HG03064 (cell line): ENCODE measurements at regions not wholly inside any gene's neighbourhood (a gene's known extent, or its start where the extent isn't known, plus 50 kb on each side); places are given as distances from the start of the nearest gene placed in this dataset.

ENCODE experiments used
- ATAC-seq: cut with Tn5 transposase; IDR thresholded peaks from one replicate; pipeline ENCODE4 v1.9.1; 2021; ENCODE audit warnings: low read depth; ENCODE audit not compliant: unreplicated experiment

DNA sequence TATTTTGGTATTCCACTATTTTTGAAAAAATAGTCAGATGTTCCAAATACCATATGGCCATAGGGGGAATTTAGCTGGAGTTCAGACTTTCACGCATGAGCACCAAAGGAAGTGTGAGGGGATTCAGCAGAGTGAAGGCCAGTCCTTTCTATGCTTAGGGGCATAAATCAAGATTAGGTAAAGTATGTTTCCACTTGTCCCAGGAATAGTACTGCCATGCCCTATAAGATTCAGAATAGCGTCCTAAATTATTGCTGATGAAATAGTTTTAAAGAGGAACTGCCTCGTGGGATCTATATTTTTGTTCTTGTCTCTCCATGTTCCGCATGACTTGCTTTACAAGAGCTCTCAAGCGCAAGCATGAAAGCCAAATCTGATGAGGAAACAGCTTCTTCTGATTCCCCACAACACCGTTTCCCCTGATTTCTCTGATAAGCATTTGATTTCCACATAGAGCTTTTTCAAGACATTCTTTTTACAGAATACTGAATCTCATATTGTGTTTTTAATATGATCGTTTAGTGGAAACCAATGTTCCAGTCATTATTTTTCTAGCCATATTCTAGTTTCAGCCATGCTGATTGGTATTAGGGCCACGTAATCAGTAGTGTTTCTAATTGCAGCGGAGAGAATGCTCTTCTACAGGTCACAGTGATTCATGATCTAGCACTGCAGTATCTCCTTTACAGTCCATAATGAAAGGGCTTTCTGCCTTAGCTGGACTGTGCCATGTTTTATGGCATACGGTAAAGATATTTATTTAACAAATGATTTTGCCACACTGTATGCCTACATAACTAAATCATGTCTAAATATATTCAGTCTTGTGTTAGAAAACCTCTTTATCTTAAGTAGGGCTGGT, 492.3 kb downstream of the CENPC start:
- no peak for ATAC-seq

- ATAC-seq = no peak
These were observed 494.1 kb downstream of the CENPC start for GRCh38 chr4:67051000-67051789.

DNA sequence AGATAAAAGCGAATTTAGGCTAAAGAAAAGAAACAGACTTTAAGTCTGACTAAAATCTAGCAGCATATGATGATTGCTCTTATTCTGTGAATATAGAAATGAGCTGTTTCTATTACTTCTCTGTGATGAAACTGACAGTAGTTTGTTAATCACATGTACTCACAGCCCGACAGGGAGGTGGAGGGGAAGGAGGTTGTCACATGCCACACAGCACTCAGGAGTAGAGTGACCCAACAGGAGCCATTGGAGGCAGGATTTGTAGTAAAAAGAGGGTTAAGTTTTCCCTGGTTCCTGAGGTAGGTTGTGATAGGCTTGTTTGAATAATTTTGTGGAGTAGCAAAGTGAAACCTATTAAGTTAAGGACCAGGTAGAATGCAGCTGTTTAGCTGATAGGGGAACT, 495.9 kb downstream of the CENPC start:
- ATAC-seq = no peak

- no peak for ATAC-seq
These were observed 496.8 kb downstream of the CENPC start for GRCh38 chr4:67048530-67048929.

DNA sequence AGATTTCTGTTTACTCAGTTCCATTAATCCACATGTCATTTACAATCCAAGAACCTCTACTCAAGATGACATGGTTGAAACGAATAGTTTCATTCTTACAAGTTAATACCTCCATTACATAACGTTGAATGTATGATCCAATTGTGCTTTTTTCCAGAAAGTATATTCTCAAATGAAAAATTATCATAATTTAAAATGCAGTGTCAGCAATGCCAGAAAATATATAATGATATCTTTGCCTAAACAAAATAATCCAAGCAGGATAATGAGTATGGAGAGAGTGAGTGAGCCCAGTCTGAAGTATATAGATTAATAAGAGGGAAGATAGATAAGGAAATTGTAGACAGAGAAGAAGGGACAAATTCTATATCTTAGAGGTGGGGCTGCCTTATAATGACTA, 505.0 kb downstream of the CENPC start:
- no peak for ATAC-seq

DNA sequence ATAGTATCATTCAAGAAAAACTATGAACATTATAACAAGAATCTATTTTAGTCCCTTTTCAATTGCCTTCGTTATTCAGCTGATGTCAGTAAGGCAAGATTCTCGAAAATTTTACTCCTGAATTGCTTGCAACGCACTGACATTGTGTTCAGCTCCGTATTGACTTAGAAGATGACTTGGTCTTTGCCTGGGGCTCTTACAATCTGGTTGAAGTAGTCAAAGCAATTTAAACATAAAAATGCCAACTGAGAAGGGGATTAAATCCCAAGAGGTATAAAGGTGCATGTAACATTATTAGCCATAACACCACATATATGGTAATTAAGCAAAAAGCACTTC, 507.1 kb downstream of the CENPC start:
- ATAC-seq = no peak

DNA sequence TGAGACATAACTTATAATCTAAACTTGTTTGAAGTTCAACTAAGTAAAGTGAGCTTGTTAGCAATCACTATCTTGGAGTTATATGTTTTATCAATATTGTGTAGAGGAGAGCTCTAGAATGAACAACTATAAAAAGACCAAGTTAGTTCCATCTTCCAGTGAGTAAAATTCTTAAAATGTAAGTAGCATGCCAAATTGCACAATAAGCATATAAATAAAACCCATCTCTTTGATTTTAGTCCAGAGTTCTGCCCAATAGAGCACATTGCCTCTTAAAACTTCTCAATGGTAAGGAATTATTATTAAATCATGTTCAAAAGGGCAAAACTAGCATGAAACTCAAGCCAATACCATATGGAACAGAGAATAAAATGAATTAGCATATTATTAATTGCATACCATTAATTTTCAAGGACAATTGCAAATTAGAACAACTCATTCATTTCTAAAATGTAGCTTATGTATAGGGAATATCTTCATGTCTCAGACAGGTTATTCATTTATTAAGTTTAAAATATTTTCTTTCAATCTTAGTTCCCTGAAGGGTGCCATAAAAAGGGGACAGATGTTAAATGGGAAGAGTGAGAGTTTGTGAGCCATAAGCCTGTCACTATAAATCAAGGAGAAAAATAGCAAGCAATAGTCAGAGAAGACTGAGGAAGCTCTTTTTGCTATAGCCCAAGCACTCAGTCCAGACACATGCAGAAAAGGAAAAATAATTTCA, 507.6 kb downstream of the CENPC start:
- ATAC-seq = no peak

- no peak for ATAC-seq
These were observed 508.5 kb downstream of the CENPC start for GRCh38 chr4:67036791-67037190.

DNA sequence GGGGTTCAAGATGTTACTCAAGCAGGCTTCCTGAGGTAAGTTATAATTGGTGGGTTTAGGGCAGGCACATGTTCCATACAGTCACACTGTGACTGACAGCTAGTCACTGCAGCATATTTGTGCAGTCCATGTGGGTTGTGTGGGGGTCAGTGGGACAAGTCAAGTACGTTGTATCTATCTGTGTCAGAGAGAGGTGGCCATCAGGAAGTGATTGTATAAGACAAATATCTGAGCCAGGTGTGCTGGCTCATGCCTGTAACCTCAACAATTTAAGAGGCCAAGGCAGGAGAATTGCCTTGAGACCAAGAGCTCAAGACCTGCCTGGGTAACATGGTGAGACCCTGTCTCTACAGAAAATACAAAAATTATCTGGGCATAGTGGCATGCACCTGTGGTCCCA, 509.3 kb downstream of the CENPC start:
- ATAC-seq = no peak

DNA sequence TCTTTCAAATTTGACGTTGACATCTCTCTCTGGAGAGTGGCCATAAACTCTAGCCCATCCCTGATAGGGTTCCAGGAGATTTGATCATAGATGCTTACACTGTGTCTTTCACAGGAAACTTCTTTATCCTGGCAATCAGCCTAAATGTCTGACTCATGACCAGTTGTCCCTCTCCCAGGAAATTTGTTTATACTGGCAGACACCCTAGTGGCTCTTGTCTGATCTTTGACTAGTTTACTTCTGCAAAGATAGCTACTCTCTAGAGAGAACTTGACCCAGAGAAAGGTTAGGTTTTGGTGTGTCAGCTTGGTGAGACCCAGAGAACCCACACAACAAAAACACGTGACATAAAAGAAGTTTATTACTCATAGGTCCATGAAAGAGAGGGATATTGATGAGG, 509.8 kb downstream of the CENPC start:
- ATAC-seq = no peak

- ATAC-seq = no peak
These were observed 514.7 kb downstream of the CENPC start for GRCh38 chr4:67030636-67031035.

DNA sequence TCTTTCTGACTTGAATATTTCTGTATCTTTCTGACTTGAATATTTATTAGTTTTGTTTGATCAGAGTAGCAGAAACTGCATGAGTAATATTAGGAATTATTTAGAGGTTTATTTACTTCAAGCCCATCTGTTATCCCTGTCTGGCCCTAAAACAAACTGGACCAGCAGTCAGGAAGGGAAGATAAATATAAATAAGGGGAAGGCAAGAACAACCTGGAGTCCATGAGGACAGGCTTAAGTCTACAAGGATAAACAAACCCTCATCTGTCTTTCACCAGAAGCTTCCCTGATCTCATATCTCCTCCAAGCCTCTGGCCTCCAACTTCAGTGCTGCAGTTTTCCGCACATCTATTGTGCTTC, 524.9 kb downstream of the CENPC start:
- no peak for ATAC-seq

DNA sequence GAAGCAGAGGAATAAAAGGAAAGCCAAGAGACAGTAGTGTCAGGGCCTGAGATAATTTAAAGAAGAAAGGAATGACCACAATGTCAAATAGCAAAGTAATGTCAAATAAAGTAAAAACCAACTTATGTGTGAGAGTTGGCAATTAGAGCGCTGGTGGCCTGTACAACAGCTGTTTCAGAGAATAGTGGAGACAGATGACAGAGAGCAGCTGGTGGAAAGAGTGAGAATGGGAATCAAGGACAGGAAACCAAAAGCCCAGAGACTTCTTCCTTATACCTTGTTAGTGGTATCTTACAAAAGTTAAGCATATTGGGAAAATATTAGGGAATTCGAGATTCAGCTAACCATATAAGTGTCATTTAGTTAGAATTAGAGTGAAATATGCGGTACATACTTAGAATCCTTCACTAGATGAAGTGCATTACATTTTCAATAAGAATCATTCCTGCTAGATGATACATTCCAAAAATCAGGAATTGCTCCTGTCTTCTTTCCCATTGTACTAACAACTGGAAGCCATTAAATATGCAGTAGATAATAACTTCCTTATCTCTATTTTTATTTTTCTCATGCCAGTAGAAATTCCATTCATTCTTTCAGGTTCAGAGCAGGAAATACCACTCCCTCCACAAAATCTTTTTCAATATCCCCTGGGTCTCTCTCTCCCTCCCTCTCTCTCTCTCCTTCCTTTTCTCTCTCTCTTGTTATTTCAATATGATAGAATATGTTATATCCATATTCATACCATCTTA, 525.4 kb downstream of the CENPC start:
- no peak for ATAC-seq

DNA sequence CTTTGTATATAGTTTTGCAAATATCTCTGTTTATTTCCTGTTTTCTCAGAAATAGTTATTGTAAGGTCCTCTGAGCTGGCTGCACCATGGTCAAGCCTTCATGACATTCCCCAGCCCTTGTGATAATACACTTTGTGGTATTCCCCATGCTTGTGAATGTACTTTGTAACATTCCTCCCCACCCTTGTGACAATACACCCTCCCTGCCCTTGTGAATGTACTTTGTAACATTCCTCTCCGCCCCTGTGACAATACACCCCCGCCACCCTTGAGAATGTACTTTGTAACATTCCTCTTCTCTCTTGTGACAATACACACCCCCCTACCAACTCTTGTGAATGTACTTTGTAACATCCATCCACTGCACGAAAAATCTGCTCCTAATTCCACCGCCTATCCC, 530.7 kb downstream of the CENPC start:
- ATAC-seq = no peak

DNA sequence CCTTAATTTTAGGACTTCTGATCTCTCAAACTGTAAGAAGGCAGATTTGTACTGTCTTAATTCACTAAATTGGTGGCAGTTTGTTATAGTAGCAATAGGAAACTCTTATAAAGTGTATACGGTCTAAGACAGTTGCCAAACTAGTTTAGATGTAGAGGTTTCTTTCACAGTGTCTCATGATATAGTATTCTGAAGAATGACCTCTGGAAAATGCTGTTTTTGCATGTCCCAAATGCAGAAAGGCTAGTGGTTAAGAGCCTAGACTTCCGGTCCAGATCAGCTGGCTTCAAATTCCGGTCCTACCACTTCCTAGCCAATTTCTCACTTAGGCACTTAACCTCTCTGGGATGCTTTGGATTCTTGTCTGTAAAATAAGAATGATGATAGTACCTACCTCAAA, 538.5 kb downstream of the CENPC start:
- ATAC-seq = no peak

GRCh38 chr4:66991521-66991920, 553.8 kb downstream of the CENPC start:
- ATAC-seq = no peak

- no peak for ATAC-seq
These were observed 570.6 kb downstream of the CENPC start for GRCh38 chr4:66974665-66975064.

DNA sequence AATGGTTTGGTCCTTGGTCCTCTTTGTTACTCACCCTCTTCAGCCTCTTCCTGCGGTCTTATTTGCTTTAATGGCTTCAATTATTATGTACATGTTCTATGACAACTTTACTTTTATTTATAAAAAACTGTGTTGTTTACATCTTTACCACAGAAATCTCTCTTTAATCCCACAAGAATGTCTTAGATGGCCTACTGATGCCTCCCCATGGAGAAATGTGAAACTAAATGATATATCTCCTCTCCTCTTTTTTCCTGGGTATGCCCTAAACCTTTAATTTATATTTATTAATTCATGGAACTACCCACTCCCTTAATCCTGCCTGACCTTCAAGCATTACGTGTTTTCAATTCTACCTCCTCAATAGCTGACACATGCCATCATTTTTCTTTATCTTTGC, 573.2 kb downstream of the CENPC start:
- no peak for ATAC-seq

- ATAC-seq = no peak
These were observed 580.8 kb downstream of the CENPC start for GRCh38 chr4:66964467-66964866.

- no peak for ATAC-seq
These were observed 582.2 kb downstream of the CENPC start for GRCh38 chr4:66963084-66963483.

- ATAC-seq = no peak
These were observed 586.1 kb downstream of the CENPC start for GRCh38 chr4:66959207-66959606.
